Prostate gland (tissue), 2 donors: ENCODE measurements at regions not wholly inside any gene's neighbourhood (a gene's known extent, or its start where the extent isn't known, plus 50 kb on each side); places are given as distances from the start of the nearest gene placed in this dataset.
"Not testable (repeated sequence)": the region's sequence is repeated elsewhere in the genome, so short reads cannot be mapped to it uniquely, and the experiment has no call there.

Source experiments
- DNase-seq: peaks from one replicate; pipeline ENCODE4 v3.0.0-alpha.2; 2019; ENCODE audit warnings: low spot score
- H3K27ac ChIP-seq, 2 donors: fragments of 200-600 bp; sonication (generic); 2 replicates each; pipeline ENCODE4 v1.5.1; 2017 to 2019
- H3K27me3 ChIP-seq: fragments of 200-600 bp; sonication (generic); replicated peaks from 2 replicates; pipeline ENCODE4 v1.5.1; 2019; ENCODE audit not compliant: insufficient read depth
- H3K36me3 ChIP-seq, 2 donors: fragments of 200-600 bp; sonication (generic); 1 replicate in 1 of 2; 2 replicates in 1 of 2; pipeline versions ENCODE4 v1.5.1 to v1.8.1; 2017 to 2019
- H3K4me1 ChIP-seq: fragments of 200-600 bp; sonication (generic); replicated peaks from 2 replicates; pipeline ENCODE4 v1.5.1; 2019
- H3K4me3 ChIP-seq, 2 donors: fragments of 200-600 bp; sonication (generic); 2 replicates each; pipeline ENCODE4 v1.5.1; 2017 to 2019
- H3K9me3 ChIP-seq: fragments of 200-600 bp; sonication (generic); 2 replicates; pipeline ENCODE4 v1.5.1; 2017
- CTCF ChIP-seq, 4 experiments: fragments of 200-600 bp in 2 of 4; fragments of 450-650 bp in 2 of 4; sonication (generic) in 2 of 4; IDR thresholded peaks; 1 replicate in 3 of 4; 2 replicates in 1 of 4; pipeline ENCODE4 v1.5.1; 2016 to 2019; ENCODE audit warnings: antibody characterized with exemption in 4 of 4, mild to moderate bottlenecking in 2 of 4, moderate library complexity in 2 of 4
- POLR2A ChIP-seq: fragments of 450-650 bp; IDR thresholded peaks from one replicate; pipeline ENCODE4 v1.6.1; 2016; ENCODE audit warnings: antibody characterized with exemption, mild to moderate bottlenecking
- POLR2AphosphoS5 ChIP-seq: sonication (generic); formaldehyde crosslinking; IDR thresholded peaks from one replicate; pipeline ENCODE4 v1.6.1; 2017; ENCODE audit warnings: antibody characterized with exemption
- WGBS: methylation state at CpG from one replicate; pipeline ENCODE4 v1.1.5; 2018; 5-methylcytosine and 5-hydroxymethylcytosine counted together
- intact Hi-C: fragments of 100-400 bp; cut with DNase I; formaldehyde crosslinking; loops from one replicate; pipeline ENCODE4 v1.14.2; 2022

- Histone ChIP-seq H3K27me3 (no peaks in the 10 kb centered on the region), H3K4me3 (no peak overlapping the region), H3K4me1 (no peaks in the 10 kb centered on the region), H3K36me3 (no peaks in the 10 kb centered on the region), H3K9me3 (no peaks in the 10 kb centered on the region), H3K27ac (no peak overlapping the region)
- DNase-seq: no peak
- TF ChIP-seq POLR2AphosphoS5: no peak
- no peak for TF ChIP-seq CTCF (IDR thresholded peaks at IDR 0.05)
- no peak for TF ChIP-seq POLR2A
- WGBS: 69% methylated on average over 2 of the region's 2 CpGs
- intact Hi-C loops: no loop called here
Measured at GRCh38 chr1:173257805-173258204, 50.7 kb upstream of the TNFSF4 start.

- intact Hi-C loops: no loop called here
- Histone ChIP-seq H3K4me1 (no peaks in the 10 kb centered on the region), H3K36me3 (no peaks in the 10 kb centered on the region), H3K27me3 (no peaks in the 10 kb centered on the region), H3K9me3 (no peaks in the 10 kb centered on the region), H3K4me3 (no peak overlapping the region), H3K27ac (no peak overlapping the region)
- no peak for DNase-seq
- WGBS: 83% methylated on average over 5 of the region's 5 CpGs
- TF ChIP-seq CTCF (IDR thresholded peaks at IDR 0.05): no peak
- TF ChIP-seq POLR2AphosphoS5: no peak
- no peak for TF ChIP-seq POLR2A
Measured at GRCh38 chr1:173258479-173259264, 51.5 kb upstream of the TNFSF4 start.

GRCh38 chr1:173260329-173260728 lies 53.2 kb upstream of the TNFSF4 start:
- 89% methylated on average over 1 of the region's 1 CpG for WGBS
- DNase-seq, H3K36me3 ChIP-seq, H3K4me1 ChIP-seq, H3K27me3 ChIP-seq, H3K27ac ChIP-seq, H3K4me3 ChIP-seq, intact Hi-C loops, H3K9me3 ChIP-seq: not testable (repeated sequence)

GRCh38 chr1:173266841-173267240 lies 59.7 kb upstream of the TNFSF4 start:
- H3K27ac ChIP-seq: no peak overlapping the region
- WGBS: 80% methylated on average over 3 of the region's 3 CpGs

GRCh38 chr1:173267453-173267945 lies 60.4 kb upstream of the TNFSF4 start:
- no peak overlapping the region for H3K4me3 ChIP-seq
- H3K27me3 ChIP-seq: no peaks in the 10 kb centered on the region
- intact Hi-C loops: no loop called here
- H3K27ac ChIP-seq: no peak overlapping the region
- H3K4me1 ChIP-seq: no peaks in the 10 kb centered on the region
- H3K9me3 ChIP-seq: no peaks in the 10 kb centered on the region
- WGBS: 71% methylated on average over 2 of the region's 2 CpGs
- no peak for TF ChIP-seq POLR2AphosphoS5
- TF ChIP-seq POLR2A: no peak
- TF ChIP-seq CTCF (IDR thresholded peaks at IDR 0.05): no peak
- no peaks in the 10 kb centered on the region for H3K36me3 ChIP-seq
- no peak for DNase-seq

More at GRCh38 chr1:173266841-173267240, 59.7 kb upstream of the TNFSF4 start:
- Histone ChIP-seq H3K4me1 (no peaks in the 10 kb centered on the region), H3K27me3 (no peaks in the 10 kb centered on the region), H3K36me3 (no peaks in the 10 kb centered on the region), H3K4me3 (no peak overlapping the region), H3K9me3 (no peaks in the 10 kb centered on the region)
- TF ChIP-seq POLR2A: no peak
- no peak for TF ChIP-seq CTCF (IDR thresholded peaks at IDR 0.05)
- TF ChIP-seq POLR2AphosphoS5: no peak
- intact Hi-C loops: no loop called here
- no peak for DNase-seq
